Esophagus squamous epithelium (tissue), 4 donors: ENCODE measurements at regions not wholly inside any gene's neighbourhood (a gene's known extent, or its start where the extent isn't known, plus 50 kb on each side); places are given as distances from the start of the nearest gene placed in this dataset.

ENCODE experiments used
- CTCF ChIP-seq, 6 experiments: fragments of 450-650 bp in 4 of 6; fragments of 200-600 bp in 2 of 6; sonication (generic) in 2 of 6; IDR thresholded peaks; one replicate each; pipeline ENCODE4 v1.5.1; 2016 to 2019; ENCODE audit warnings: antibody characterized with exemption in 6 of 6, mild to moderate bottlenecking in 4 of 6, moderate library complexity in 4 of 6
- POLR2A ChIP-seq, 4 donors: fragments of 450-650 bp; IDR thresholded peaks; one replicate each; pipeline ENCODE4 v1.6.1; 2017; ENCODE audit warnings: antibody characterized with exemption in 4 of 4, mild to moderate bottlenecking in 4 of 4, moderate library complexity in 3 of 4

- TF ChIP-seq CTCF (IDR thresholded peaks at IDR 0.05): no peak
- TF ChIP-seq POLR2A (IDR thresholded peaks at IDR 0.05): no peak
Measured at GRCh38 chr1:147452809-147453208, 88.5 kb upstream of the BCL9 start.
